NCI-H2227 (cell line): ENCODE measurements at regions not wholly inside any gene's neighbourhood (a gene's known extent, or its start where the extent isn't known, plus 50 kb on each side); places are given as distances from the start of the nearest gene placed in this dataset.
A peak's percentile ranks its signal among the peaks of the same experiment; 100 is the strongest.

Source experiments
- DNase-seq: peaks from one replicate; lab custom pipeline; 2025; ENCODE audit not compliant: unreplicated experiment; lab: John Stamatoyannopoulos, UW

GRCh38 chr6:22668717-22669116 lies 99.4 kb downstream of the HDGFL1 start:
- no peak for DNase-seq

- no peak for DNase-seq
Measured at GRCh38 chr6:22670605-22671004, 101.2 kb downstream of the HDGFL1 start.

DNA sequence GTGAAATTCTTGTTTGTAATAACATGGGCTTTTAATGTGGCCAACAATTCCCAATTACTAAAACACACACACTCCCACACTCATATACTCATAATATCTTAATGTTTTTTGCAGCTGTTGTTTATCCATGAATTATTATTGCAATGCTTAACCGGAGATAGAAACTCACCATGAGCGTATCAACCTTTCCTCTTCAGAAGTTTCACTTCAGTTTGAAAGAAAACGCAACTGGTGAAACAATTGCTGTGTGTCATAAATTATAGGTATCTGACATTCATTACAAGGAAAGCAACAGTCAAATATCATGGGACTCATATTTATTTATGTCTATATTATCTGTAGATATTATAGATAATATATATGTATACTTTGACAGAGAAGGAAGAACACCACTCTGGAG lies 104.1 kb downstream of the HDGFL1 start:
- DNase-seq = no peak

DNA sequence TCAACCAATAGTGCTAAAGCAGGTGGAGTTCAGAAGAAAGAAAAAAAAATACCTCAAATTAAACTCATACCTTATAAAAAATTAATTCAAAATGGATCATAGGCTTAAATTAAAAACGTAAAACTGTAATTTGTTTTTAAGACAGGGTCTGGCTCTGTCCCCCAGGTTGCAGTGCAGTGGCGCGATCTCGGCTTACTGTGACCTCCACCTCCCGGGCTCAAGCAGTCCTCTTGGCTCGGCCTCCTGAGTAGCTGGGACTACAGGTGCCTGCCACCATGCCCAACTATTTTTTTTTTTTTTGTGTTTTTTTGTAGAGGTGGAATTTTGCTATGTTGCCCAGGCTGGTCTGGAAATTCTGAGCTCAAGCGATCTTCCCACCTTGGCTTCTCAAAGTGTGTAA lies 111.6 kb downstream of the HDGFL1 start:
- DNase-seq = no peak

DNA sequence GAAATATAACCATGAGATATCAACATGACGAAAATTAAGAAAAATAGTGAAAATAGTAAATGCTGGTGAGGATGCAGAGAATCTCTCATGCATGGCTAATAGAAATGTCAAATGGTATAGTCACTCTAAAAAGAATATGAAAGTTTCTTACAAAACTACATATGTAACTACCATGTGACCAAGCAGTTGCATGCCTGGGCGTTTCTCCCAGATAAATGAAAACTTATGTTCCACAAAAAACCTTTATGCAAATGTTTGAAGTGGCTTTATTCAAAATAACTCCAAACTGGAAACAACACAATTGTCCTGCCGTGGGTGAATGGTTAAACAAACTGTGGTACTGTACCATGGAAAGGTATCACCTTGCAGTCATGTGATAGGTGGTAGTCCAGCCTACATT lies 112.4 kb downstream of the HDGFL1 start:
- DNase-seq = no peak

DNA sequence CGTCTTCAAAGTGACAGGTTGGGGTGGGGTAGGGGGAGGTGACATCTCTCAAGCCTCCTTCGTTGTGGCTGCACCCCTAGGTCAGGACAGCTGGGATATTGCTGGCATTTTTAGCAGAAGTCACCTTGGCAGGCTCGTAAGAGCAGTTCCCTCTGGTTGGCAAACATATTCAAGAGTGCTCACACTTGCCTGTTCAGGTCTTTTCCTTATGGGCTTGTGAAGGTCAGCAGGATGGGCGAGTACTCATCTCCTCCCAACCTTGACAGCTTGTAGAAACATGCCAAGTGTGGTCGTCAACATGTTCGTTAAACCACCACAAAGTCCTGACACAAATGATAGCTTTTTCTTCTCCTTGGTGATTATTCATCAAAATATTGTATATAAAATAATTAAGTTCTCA lies 113.6 kb downstream of the HDGFL1 start:
- DNase-seq = no peak

DNA sequence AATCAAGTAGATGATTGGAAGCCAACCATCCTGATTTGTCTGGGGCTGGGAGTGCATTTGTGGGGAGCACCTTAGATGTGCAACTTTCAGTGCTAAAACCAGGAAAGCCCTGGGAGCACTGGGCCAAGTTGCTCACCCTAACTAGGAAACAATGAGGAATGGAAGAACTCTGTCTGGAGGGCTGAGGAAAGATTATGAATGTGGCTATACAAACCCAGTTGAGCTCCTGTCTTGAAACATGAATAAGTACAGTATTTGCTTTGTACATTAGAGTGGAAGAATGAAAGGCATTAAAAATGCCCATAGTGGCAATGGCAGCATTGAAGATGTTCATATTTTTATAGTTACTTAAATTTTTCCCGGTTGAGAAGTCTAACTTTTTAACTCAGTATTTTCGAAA lies 121.1 kb downstream of the HDGFL1 start:
- DNase-seq = no peak

GRCh38 chr6:22694092-22694724 lies 124.8 kb downstream of the HDGFL1 start:
- no peak for DNase-seq

DNA sequence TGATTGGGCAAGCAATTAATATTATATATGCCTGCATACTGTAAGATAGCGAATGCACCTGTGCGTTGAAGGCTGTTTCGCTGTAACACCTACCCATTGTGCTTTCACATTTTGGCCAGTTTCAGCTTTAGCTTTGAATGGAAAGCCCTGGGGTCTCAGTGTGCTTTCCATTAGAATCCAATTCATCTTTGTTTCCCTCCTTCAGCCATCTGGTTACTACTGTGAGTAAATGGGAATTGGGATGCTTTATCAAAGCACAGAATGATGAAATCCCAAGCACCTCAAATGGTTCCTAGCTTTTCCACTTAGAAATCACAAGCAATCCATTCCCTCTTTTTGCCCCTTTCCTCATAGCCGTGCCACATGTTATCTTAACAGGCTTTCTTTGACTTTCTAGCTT lies 127.1 kb downstream of the HDGFL1 start:
- no peak for DNase-seq

GRCh38 chr6:22697306-22697705 lies 127.9 kb downstream of the HDGFL1 start:
- no peak for DNase-seq

GRCh38 chr6:22699151-22699550 lies 129.8 kb downstream of the HDGFL1 start:
- DNase-seq = no peak

GRCh38 chr6:22706651-22707050 lies 137.3 kb downstream of the HDGFL1 start:
- no peak for DNase-seq

DNA sequence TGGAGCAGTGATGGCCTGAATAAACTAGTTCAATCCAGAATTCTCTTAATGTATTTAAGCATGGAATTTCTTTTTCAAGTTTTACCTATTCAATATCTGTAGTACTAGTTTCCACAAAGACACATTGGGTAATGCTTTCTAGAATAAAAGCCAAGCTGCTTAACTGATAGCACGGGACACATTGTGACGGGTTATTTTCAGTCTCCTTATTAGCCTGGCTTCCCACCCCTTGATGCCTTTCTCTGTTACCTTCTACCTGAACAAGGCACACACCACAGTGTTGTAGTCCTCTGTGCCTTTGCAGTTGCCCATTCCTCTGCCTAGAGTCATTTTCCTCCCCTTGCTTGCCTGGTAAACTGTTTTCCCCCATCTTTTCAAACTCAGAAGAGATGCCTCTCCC lies 139.1 kb downstream of the HDGFL1 start:
- DNase-seq = no peak

GRCh38 chr6:22709803-22710202 lies 140.4 kb downstream of the HDGFL1 start:
- no peak for DNase-seq

- DNase-seq = no peak
Measured at GRCh38 chr6:22716721-22717120, 147.4 kb downstream of the HDGFL1 start.

GRCh38 chr6:22717915-22718314 lies 148.5 kb downstream of the HDGFL1 start:
- no peak for DNase-seq

GRCh38 chr6:22722913-22723312 lies 153.5 kb downstream of the HDGFL1 start:
- DNase-seq = no peak

GRCh38 chr6:22726966-22727365 lies 157.6 kb downstream of the HDGFL1 start:
- DNase-seq = no peak

- DNase-seq = peak; percentile 33
Measured at GRCh38 chr6:22727710-22728109, 158.3 kb downstream of the HDGFL1 start.

- no peak for DNase-seq
Measured at GRCh38 chr6:22732176-22732970, 163.0 kb downstream of the HDGFL1 start.

DNA sequence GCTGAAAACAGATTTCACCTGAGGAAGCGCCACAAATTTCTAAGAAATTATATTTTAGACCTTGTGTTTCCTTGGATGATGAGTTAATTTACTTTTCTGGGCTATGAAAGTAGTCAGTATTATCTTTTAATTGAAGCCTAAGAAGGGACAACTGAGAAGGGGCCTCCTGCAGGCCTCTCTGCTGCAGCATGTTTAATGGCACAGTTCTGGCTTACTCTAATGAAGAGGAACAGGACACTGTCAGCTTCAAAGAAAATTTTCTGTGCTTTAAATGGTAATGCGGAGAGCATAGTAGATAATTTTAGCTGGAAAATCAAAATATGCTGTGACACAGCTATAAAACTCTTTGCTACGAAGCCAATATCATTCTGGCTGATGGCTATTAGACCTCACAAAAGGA lies 167.4 kb downstream of the HDGFL1 start:
- no peak for DNase-seq

- no peak for DNase-seq
Measured at GRCh38 chr6:22737331-22737730, 168.0 kb downstream of the HDGFL1 start.

- DNase-seq = no peak
Measured at GRCh38 chr6:22738194-22738593, 168.8 kb downstream of the HDGFL1 start.
